ENCODE measurements at regions not wholly inside any gene's neighbourhood (a gene's known extent, or its start where the extent isn't known, plus 50 kb on each side); places are given as distances from the start of the nearest gene placed in this dataset.

DNA sequence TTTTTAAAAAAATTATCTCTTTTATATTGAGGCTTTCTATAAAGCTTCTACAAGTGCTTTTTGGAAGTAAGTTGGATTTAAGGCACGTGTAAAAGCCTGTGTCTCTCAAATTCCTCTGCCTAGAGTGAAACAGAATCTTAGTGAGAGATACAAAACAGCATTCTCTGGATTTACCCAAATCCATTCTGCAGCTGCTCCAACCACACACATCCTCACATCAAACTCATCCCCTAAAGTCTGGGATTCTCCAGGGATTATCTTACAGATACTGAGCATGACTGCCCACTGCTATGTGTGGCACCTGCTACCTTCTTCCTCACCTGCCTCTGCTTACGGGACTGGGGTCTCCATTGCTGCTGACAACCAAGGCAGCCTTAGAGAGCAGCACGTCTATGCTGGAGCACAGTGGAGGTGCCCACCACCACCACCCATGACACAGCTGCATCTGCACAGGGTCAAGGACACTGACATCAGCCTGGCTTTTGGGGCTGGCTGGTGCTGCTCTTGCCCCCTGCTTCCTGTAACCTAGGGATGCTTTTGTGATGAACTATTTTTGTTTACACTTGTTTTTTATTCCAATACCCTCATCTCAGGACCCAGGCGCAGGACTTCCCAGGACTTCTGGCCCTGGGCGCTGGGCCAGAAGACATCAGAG, 139.2 kb upstream of the NAMPT start:
- Mint-ChIP-seq H3K4me3 (ENCODE audit: unreplicated experiment) (no peak overlapping the region), H3K36me3 (ENCODE audit: insufficient read depth, unreplicated experiment) (no peaks in the 10 kb centered on the region), H3K27me3 (ENCODE audit: insufficient read depth, unreplicated experiment) (no peaks in the 10 kb centered on the region), H3K27ac (ENCODE audit: unreplicated experiment) (no peak overlapping the region), H3K4me1 (ENCODE audit: low read depth, unreplicated experiment) (peaks cover 9% of the 10 kb centered on the region), H3K9me3 (ENCODE audit: unreplicated experiment) (no peaks in the 10 kb centered on the region)
- H3K36me3 ChIP-seq (ENCODE audit: control insufficient read depth, insufficient read depth, low read length): no peaks in the 10 kb centered on the region
- H3K27me3 ChIP-seq (replicated peaks; ENCODE audit: control insufficient read depth, insufficient read depth, low read length): no peaks in the 10 kb centered on the region
- intact Hi-C loops (cut with micrococcal nuclease; ENCODE audit: unreplicated experiment): no loop called here
- no TSS peak for BruUV-seq (replicated peaks)
- TF ChIP-seq, protein P1, sequence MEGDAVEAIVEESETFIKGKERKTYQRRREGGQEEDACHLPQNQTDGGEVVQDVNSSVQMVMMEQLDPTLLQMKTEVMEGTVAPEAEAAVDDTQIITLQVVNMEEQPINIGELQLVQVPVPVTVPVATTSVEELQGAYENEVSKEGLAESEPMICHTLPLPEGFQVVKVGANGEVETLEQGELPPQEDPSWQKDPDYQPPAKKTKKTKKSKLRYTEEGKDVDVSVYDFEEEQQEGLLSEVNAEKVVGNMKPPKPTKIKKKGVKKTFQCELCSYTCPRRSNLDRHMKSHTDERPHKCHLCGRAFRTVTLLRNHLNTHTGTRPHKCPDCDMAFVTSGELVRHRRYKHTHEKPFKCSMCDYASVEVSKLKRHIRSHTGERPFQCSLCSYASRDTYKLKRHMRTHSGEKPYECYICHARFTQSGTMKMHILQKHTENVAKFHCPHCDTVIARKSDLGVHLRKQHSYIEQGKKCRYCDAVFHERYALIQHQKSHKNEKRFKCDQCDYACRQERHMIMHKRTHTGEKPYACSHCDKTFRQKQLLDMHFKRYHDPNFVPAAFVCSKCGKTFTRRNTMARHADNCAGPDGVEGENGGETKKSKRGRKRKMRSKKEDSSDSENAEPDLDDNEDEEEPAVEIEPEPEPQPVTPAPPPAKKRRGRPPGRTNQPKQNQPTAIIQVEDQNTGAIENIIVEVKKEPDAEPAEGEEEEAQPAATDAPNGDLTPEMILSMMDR (IDR thresholded peaks at IDR 0.05; ENCODE audit: insufficient read depth in 1 of 2, low read depth in 1 of 2, low read length in 1 of 2, severe bottlenecking in 1 of 2, unreplicated experiment in 1 of 2): no peak
- H3K4me3 ChIP-seq (ENCODE audit: low read depth, low read length): no peak overlapping the region
- CTCF ChIA-PET: no interaction called here
- no peak for DNase-seq
- no peaks in the 10 kb centered on the region for H3K9me3 ChIP-seq
- POLR2A ChIA-PET: no interaction called here
- H3K4me1 ChIP-seq: 0 out of 2 replicates have a peak, but pooled peaks cover 8% of the 10 kb centered on the region

DNA sequence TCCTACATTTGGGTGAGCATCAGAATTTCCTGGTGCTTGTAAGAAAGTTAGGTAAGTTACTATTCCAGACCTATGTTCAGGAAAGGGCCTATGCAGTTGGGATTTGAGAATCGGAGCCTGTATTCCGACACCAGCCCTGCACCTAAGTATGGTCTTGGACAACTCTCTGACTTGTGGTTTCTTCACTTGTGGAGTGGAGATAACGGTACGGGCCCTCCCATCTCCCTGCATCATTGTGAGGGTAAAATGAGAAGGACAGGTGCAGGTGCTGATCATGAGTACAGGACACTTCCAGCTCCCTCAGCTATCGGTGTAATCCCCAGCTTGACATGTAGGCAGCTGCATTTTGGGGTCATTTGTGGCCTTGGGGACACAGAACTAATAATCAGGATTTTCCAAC, 138.3 kb upstream of the NAMPT start:
- no TSS peak for BruUV-seq (replicated peaks)

DNA sequence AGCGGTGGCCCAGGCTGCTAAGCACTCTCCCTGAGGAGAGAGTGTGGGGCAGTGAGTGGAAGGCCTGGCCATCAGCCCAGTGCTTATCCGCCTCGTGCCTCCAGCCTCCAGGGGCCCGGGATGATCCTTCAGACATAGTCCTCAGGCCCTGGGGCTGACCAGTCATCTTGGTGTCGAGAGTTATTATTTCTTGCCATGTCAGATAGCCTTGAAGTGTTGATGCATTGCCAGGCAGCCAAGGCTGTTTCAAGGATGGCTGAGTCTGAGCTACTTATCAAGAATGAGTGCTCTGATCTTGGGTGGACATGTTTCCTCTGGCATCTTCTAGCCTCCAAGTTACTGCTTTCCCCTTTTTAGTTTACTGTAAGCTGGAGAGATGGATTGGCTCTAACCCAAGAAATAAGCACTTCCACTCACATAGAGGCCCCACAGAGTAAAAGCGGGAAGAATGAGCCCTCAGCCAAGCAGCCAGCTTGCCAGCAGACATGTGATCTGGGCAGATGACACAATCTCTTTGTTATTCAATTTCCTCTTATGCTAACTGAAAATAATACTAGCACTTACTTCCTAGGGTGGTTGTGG, 136.5 kb upstream of the NAMPT start:
- Histone ChIP-seq H3K27me3 (replicated peaks; ENCODE audit: control insufficient read depth, insufficient read depth, low read length) (no peaks in the 10 kb centered on the region), H3K4me1 (0 out of 2 replicates have a peak, but pooled peaks cover 8% of the 10 kb centered on the region), H3K4me3 (ENCODE audit: low read depth, low read length) (no peak overlapping the region), H3K9me3 (no peaks in the 10 kb centered on the region), H3K36me3 (ENCODE audit: control insufficient read depth, insufficient read depth, low read length) (no peaks in the 10 kb centered on the region)
- no peak overlapping the region for H3K4me3 Mint-ChIP-seq (ENCODE audit: unreplicated experiment)
- no peaks in the 10 kb centered on the region for H3K27me3 Mint-ChIP-seq (ENCODE audit: insufficient read depth, unreplicated experiment)
- ChIA-PET POLR2A (no interaction called here), CTCF (no interaction called here)
- H3K4me1 Mint-ChIP-seq (ENCODE audit: low read depth, unreplicated experiment): peaks cover 15% of the 10 kb centered on the region
- TF ChIP-seq, protein P1 (IDR thresholded peaks at IDR 0.05; ENCODE audit: insufficient read depth in 1 of 2, low read depth in 1 of 2, low read length in 1 of 2, severe bottlenecking in 1 of 2, unreplicated experiment in 1 of 2): no peak
- no peaks in the 10 kb centered on the region for H3K36me3 Mint-ChIP-seq (ENCODE audit: insufficient read depth, unreplicated experiment)
- intact Hi-C loops (cut with micrococcal nuclease; ENCODE audit: unreplicated experiment): no loop called here
- no TSS peak for BruUV-seq (replicated peaks)
- H3K27ac Mint-ChIP-seq (ENCODE audit: unreplicated experiment): no peak overlapping the region
- no peak for DNase-seq
- peaks cover 6% of the 10 kb centered on the region for H3K9me3 Mint-ChIP-seq (ENCODE audit: unreplicated experiment)

More for the DNA sequence above, 138.3 kb upstream of the NAMPT start:
- Mint-ChIP-seq H3K36me3 (ENCODE audit: insufficient read depth, unreplicated experiment) (no peaks in the 10 kb centered on the region), H3K4me1 (ENCODE audit: low read depth, unreplicated experiment) (peaks cover 9% of the 10 kb centered on the region), H3K27ac (ENCODE audit: unreplicated experiment) (no peak overlapping the region), H3K9me3 (ENCODE audit: unreplicated experiment) (no peaks in the 10 kb centered on the region), H3K27me3 (ENCODE audit: insufficient read depth, unreplicated experiment) (no peaks in the 10 kb centered on the region), H3K4me3 (ENCODE audit: unreplicated experiment) (no peak overlapping the region)
- DNase-seq: no peak
- no peak overlapping the region for H3K4me3 ChIP-seq (ENCODE audit: low read depth, low read length)
- TF ChIP-seq, protein P1 (IDR thresholded peaks at IDR 0.05; ENCODE audit: insufficient read depth in 1 of 2, low read depth in 1 of 2, low read length in 1 of 2, severe bottlenecking in 1 of 2, unreplicated experiment in 1 of 2): no peak
- ChIA-PET POLR2A (no interaction called here), CTCF (no interaction called here)
- intact Hi-C loops (cut with micrococcal nuclease; ENCODE audit: unreplicated experiment): no loop called here
- H3K4me1 ChIP-seq: 0 out of 2 replicates have a peak, but pooled peaks cover 8% of the 10 kb centered on the region
- H3K36me3 ChIP-seq (ENCODE audit: control insufficient read depth, insufficient read depth, low read length): no peaks in the 10 kb centered on the region
- H3K9me3 ChIP-seq: no peaks in the 10 kb centered on the region
- no peaks in the 10 kb centered on the region for H3K27me3 ChIP-seq (replicated peaks; ENCODE audit: control insufficient read depth, insufficient read depth, low read length)

Measured in Caco-2 (cell line).